NCI-H524 treated with DMSO at 0.1 percent for 48 hours (cell line): ENCODE measurements at regions not wholly inside any gene's neighbourhood (a gene's known extent, or its start where the extent isn't known, plus 50 kb on each side); places are given as distances from the start of the nearest gene placed in this dataset.
"Not testable (repeated sequence)": the region's sequence is repeated elsewhere in the genome, so short reads cannot be mapped to it uniquely, and the experiment has no call there.

Source experiments
- DNase-seq: peaks from one replicate; lab custom pipeline; 2025; lab: John Stamatoyannopoulos, UW

GRCh38 chr12:66733321-66733720 is 54.4 kb upstream of the GRIP1 start:
- DNase-seq: no peak

GRCh38 chr12:66733839-66734238 is 55.0 kb upstream of the GRIP1 start:
- DNase-seq: no peak

GRCh38 chr12:66735275-66735674 is 56.4 kb upstream of the GRIP1 start:
- no peak for DNase-seq

- DNase-seq: no peak
Observed at GRCh38 chr12:66736931-66737330, 58.1 kb upstream of the GRIP1 start.

GRCh38 chr12:66739266-66739665 is 60.4 kb upstream of the GRIP1 start:
- DNase-seq: no peak

- DNase-seq: no peak
Observed at GRCh38 chr12:66739940-66740651, 61.2 kb upstream of the GRIP1 start.

GRCh38 chr12:66740732-66741131 is 61.9 kb upstream of the GRIP1 start:
- no peak for DNase-seq

- DNase-seq: no peak
Observed at GRCh38 chr12:66741919-66742318, 63.0 kb upstream of the GRIP1 start.

GRCh38 chr12:66742508-66743367 is 63.9 kb upstream of the GRIP1 start:
- no peak for DNase-seq

- DNase-seq: no peak
Observed at GRCh38 chr12:66744461-66744860, 65.6 kb upstream of the GRIP1 start.

GRCh38 chr12:66744956-66745383 is 66.1 kb upstream of the GRIP1 start:
- DNase-seq: no peak

GRCh38 chr12:66746489-66747201 is 67.8 kb upstream of the GRIP1 start:
- no peak for DNase-seq

- no peak for DNase-seq
Observed at GRCh38 chr12:66751432-66752113, 72.7 kb upstream of the GRIP1 start.

GRCh38 chr12:66753810-66754209 is 74.9 kb upstream of the GRIP1 start:
- DNase-seq: no peak

- no peak for DNase-seq
Observed at GRCh38 chr12:66755727-66756395, 77.0 kb upstream of the GRIP1 start.

GRCh38 chr12:66756631-66757030 is 77.8 kb upstream of the GRIP1 start:
- DNase-seq: no peak

- not testable (repeated sequence) for DNase-seq
Observed at GRCh38 chr12:66760122-66760521, 81.2 kb upstream of the GRIP1 start.

- no peak for DNase-seq
Observed at GRCh38 chr12:66763467-66763866, 84.6 kb upstream of the GRIP1 start.

GRCh38 chr12:66765204-66765603 is 86.3 kb upstream of the GRIP1 start:
- DNase-seq: no peak

- no peak for DNase-seq
Observed at GRCh38 chr12:66767536-66767935, 88.7 kb upstream of the GRIP1 start.

GRCh38 chr12:66768293-66768692 is 89.4 kb upstream of the GRIP1 start:
- DNase-seq: no peak

GRCh38 chr12:66774929-66775328 is 96.1 kb upstream of the GRIP1 start:
- no peak for DNase-seq
